K562 (cell line): ENCODE measurements at regions not wholly inside any gene's neighbourhood (a gene's known extent, or its start where the extent isn't known, plus 50 kb on each side); places are given as distances from the start of the nearest gene placed in this dataset.

Experiments
- CEBPG ChIP-seq, 3 experiments: fragments of 200-800 bp in 1 of 3; sonication (Bioruptor generic) in 1 of 3; sonication (generic) in 1 of 3; formaldehyde crosslinking in 1 of 3; IDR thresholded peaks in 2 of 3; conservative IDR thresholded peaks in 1 of 3; 2 replicates each; pipeline versions ENCODE4 v1.6.1 to v1.8.0; 2016 to 2022; ENCODE audit warnings: missing compliant biosample characterization in 2 of 3, missing genetic modification characterization in 2 of 3, mild to moderate bottlenecking in 1 of 3, missing genetic modification reagents in 1 of 3
- JUND ChIP-seq, 2 experiments: IDR thresholded peaks; 2 replicates in 1 of 2; 3 replicates in 1 of 2; pipeline ENCODE4 v1.6.1; 2011; ENCODE audit warnings: borderline replicate concordance in 2 of 2, low read depth in 2 of 2, low read length in 2 of 2, improper control_type of control experiment in 1 of 2, missing biosample characterization in 1 of 2, missing genetic modification characterization in 1 of 2, missing genetic modification reagents in 1 of 2
- TF ChIP-seq, protein P1 (sequence below), 3 experiments: IDR thresholded peaks in 2 of 3; conservative IDR thresholded peaks in 1 of 3; 2 replicates each; pipeline ENCODE4 v1.5.1; 2011 to 2012; ENCODE audit warnings: low read length in 3 of 3, mild to moderate bottlenecking in 3 of 3, control low read depth in 2 of 3, improper control_type of control experiment in 1 of 3, inconsistent platforms in 1 of 3, low read depth in 1 of 3, mixed read lengths in 1 of 3, moderate library complexity in 1 of 3; ENCODE audit not compliant: insufficient read depth in 2 of 3
- TF ChIP-seq, protein P2 (sequence below): sonication (generic); formaldehyde crosslinking; IDR thresholded peaks from 2 replicates; pipeline ENCODE4 v1.8.1; 2023; ENCODE audit warnings: mild to moderate bottlenecking, missing genetic modification reagents
- TF ChIP-seq, protein P3 (sequence below): sonication (generic); formaldehyde crosslinking; IDR thresholded peaks from 2 replicates; pipeline ENCODE4 v1.8.1; 2022; ENCODE audit warnings: missing genetic modification reagents

DNA sequence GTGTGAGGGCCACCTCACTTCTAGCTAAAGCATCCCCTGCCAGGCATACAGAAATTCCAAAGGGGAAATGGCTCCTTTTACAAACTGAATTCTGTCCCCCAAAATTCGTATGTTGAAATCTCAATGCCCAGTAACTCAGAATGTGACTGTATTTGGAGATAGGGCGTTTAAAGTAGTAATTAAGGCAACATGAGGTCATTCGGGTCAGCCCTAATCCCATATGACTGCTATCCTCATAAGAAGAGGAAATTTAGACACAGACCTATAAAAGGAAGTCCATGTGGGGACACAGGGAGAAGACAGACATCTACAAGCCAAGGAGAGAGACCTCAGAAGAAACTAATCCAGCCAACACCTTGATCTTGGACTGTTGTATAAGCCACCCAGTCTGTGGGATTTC lies 119.1 kb downstream of the CHST1 start:
- TF ChIP-seq, protein P1, sequence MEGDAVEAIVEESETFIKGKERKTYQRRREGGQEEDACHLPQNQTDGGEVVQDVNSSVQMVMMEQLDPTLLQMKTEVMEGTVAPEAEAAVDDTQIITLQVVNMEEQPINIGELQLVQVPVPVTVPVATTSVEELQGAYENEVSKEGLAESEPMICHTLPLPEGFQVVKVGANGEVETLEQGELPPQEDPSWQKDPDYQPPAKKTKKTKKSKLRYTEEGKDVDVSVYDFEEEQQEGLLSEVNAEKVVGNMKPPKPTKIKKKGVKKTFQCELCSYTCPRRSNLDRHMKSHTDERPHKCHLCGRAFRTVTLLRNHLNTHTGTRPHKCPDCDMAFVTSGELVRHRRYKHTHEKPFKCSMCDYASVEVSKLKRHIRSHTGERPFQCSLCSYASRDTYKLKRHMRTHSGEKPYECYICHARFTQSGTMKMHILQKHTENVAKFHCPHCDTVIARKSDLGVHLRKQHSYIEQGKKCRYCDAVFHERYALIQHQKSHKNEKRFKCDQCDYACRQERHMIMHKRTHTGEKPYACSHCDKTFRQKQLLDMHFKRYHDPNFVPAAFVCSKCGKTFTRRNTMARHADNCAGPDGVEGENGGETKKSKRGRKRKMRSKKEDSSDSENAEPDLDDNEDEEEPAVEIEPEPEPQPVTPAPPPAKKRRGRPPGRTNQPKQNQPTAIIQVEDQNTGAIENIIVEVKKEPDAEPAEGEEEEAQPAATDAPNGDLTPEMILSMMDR (IDR thresholded peaks at IDR 0.05 in 2 of 3, conservative IDR thresholded peaks at IDR 0.05 in 1 of 3; ENCODE audit: insufficient read depth in 2 of 3, low read depth in 1 of 3, low read length in 3 of 3) = no peak
- no peak for TF ChIP-seq JUND (IDR thresholded peaks at IDR 0.05; ENCODE audit: borderline replicate concordance, low read depth, low read length)
- no peak for TF ChIP-seq JUND (tag; IDR thresholded peaks at IDR 0.05; ENCODE audit: borderline replicate concordance, low read depth, low read length)
- no peak for TF ChIP-seq CEBPG (CRISPR knock-in tag; IDR thresholded peaks at IDR 0.05)
- no peak for TF ChIP-seq CEBPG (tag; conservative IDR thresholded peaks at IDR 0.05 in 1 of 2, IDR thresholded peaks at IDR 0.05 in 1 of 2)
- TF ChIP-seq, protein P2, sequence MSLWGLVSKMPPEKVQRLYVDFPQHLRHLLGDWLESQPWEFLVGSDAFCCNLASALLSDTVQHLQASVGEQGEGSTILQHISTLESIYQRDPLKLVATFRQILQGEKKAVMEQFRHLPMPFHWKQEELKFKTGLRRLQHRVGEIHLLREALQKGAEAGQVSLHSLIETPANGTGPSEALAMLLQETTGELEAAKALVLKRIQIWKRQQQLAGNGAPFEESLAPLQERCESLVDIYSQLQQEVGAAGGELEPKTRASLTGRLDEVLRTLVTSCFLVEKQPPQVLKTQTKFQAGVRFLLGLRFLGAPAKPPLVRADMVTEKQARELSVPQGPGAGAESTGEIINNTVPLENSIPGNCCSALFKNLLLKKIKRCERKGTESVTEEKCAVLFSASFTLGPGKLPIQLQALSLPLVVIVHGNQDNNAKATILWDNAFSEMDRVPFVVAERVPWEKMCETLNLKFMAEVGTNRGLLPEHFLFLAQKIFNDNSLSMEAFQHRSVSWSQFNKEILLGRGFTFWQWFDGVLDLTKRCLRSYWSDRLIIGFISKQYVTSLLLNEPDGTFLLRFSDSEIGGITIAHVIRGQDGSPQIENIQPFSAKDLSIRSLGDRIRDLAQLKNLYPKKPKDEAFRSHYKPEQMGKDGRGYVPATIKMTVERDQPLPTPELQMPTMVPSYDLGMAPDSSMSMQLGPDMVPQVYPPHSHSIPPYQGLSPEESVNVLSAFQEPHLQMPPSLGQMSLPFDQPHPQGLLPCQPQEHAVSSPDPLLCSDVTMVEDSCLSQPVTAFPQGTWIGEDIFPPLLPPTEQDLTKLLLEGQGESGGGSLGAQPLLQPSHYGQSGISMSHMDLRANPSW = no peak
- TF ChIP-seq, protein P3, sequence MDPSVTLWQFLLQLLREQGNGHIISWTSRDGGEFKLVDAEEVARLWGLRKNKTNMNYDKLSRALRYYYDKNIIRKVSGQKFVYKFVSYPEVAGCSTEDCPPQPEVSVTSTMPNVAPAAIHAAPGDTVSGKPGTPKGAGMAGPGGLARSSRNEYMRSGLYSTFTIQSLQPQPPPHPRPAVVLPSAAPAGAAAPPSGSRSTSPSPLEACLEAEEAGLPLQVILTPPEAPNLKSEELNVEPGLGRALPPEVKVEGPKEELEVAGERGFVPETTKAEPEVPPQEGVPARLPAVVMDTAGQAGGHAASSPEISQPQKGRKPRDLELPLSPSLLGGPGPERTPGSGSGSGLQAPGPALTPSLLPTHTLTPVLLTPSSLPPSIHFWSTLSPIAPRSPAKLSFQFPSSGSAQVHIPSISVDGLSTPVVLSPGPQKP (CRISPR knock-in tag) = no peak
